GM08714 (cell line): ENCODE measurements at regions not wholly inside any gene's neighbourhood (a gene's known extent, or its start where the extent isn't known, plus 50 kb on each side); places are given as distances from the start of the nearest gene placed in this dataset.

Source experiments
- H3K4me3 ChIP-seq: fragments of 200-500 bp; sonication (Bioruptor generic); 2 replicates; pipeline ENCODE4 v1.5.1; 2014; ENCODE audit warnings: mild to moderate bottlenecking, low read length, inconsistent platforms
- ZNF274 ChIP-seq: IDR thresholded peaks from 2 replicates; pipeline ENCODE4 v1.6.1; 2012; ENCODE audit warnings: mild to moderate bottlenecking, low read depth, low read length

- H3K4me3 ChIP-seq: no peak overlapping the region
- no peak for TF ChIP-seq ZNF274
Measured at GRCh38 chr20:39489986-39490560, 527.9 kb downstream of the DHX35 start.

- H3K4me3 ChIP-seq: no peak overlapping the region
Measured at GRCh38 chr20:39480276-39481043, 518.3 kb downstream of the DHX35 start.

GRCh38 chr20:39479196-39479810 is 517.2 kb downstream of the DHX35 start:
- no peak overlapping the region for H3K4me3 ChIP-seq
- no peak for TF ChIP-seq ZNF274

More at GRCh38 chr20:39480276-39481043, 518.3 kb downstream of the DHX35 start:
- TF ChIP-seq ZNF274: no peak

- no peak for TF ChIP-seq ZNF274
- no peak overlapping the region for H3K4me3 ChIP-seq
Measured at GRCh38 chr20:39474879-39475278, 512.7 kb downstream of the DHX35 start.

GRCh38 chr20:39473536-39473935 is 511.4 kb downstream of the DHX35 start:
- TF ChIP-seq ZNF274: no peak
- H3K4me3 ChIP-seq: no peak overlapping the region

GRCh38 chr20:39468703-39469102 is 506.6 kb downstream of the DHX35 start:
- TF ChIP-seq ZNF274: no peak
- no peak overlapping the region for H3K4me3 ChIP-seq

- no peak overlapping the region for H3K4me3 ChIP-seq
- TF ChIP-seq ZNF274: no peak
Measured at GRCh38 chr20:39464238-39464637, 502.1 kb downstream of the DHX35 start.

GRCh38 chr20:39462416-39462945 is 500.3 kb downstream of the DHX35 start:
- no peak for TF ChIP-seq ZNF274
- H3K4me3 ChIP-seq: no peak overlapping the region

GRCh38 chr20:39458452-39458851 is 496.3 kb downstream of the DHX35 start:
- H3K4me3 ChIP-seq: no peak overlapping the region
- TF ChIP-seq ZNF274: no peak

GRCh38 chr20:39453890-39454289 is 491.7 kb downstream of the DHX35 start:
- H3K4me3 ChIP-seq: no peak overlapping the region
- no peak for TF ChIP-seq ZNF274

GRCh38 chr20:39452583-39453340 is 490.6 kb downstream of the DHX35 start:
- no peak for TF ChIP-seq ZNF274

GRCh38 chr20:39451386-39451785 is 489.2 kb downstream of the DHX35 start:
- H3K4me3 ChIP-seq: no peak overlapping the region
- no peak for TF ChIP-seq ZNF274

More at GRCh38 chr20:39452583-39453340, 490.6 kb downstream of the DHX35 start:
- H3K4me3 ChIP-seq: no peak overlapping the region

- no peak overlapping the region for H3K4me3 ChIP-seq
- no peak for TF ChIP-seq ZNF274
Measured at GRCh38 chr20:39446397-39446796, 484.3 kb downstream of the DHX35 start.

- H3K4me3 ChIP-seq: no peak overlapping the region
- TF ChIP-seq ZNF274: no peak
Measured at GRCh38 chr20:39445095-39445494, 483.0 kb downstream of the DHX35 start.
